Gastroesophageal sphincter (tissue), 4 donors: ENCODE measurements at regions not wholly inside any gene's neighbourhood (a gene's known extent, or its start where the extent isn't known, plus 50 kb on each side); places are given as distances from the start of the nearest gene placed in this dataset.

Experiments
- ATAC-seq: fragments of 150-250 bp; one replicate; pipeline ENCODE4 v1.9.1; 2016; ENCODE audit warnings: mild to moderate bottlenecking, moderate library complexity
- H3K27ac ChIP-seq, 4 donors: fragments of 200-600 bp; sonication (generic) in 3 of 4; 1 replicate in 3 of 4; 2 replicates in 1 of 4; pipeline ENCODE4 v1.5.1; 2016 to 2019
- H3K27me3 ChIP-seq: fragments of 200-600 bp; sonication (generic); one replicate; pipeline ENCODE4 v1.5.1; 2019
- H3K36me3 ChIP-seq, 2 donors: fragments of 200-600 bp; sonication (generic); one replicate each; pipeline ENCODE4 v1.5.1; 2019; ENCODE audit warnings: control low read depth in 1 of 2
- H3K4me1 ChIP-seq, 3 donors: fragments of 200-600 bp; sonication (generic); 1 replicate in 2 of 3; 2 replicates in 1 of 3; pipeline ENCODE4 v1.5.1; 2016 to 2019; ENCODE audit warnings: control low read depth in 2 of 3
- H3K4me3 ChIP-seq, 2 donors: fragments of 200-600 bp; sonication (generic); one replicate each; pipeline ENCODE4 v1.5.1; 2019; ENCODE audit warnings: mild to moderate bottlenecking in 1 of 2, moderate library complexity in 1 of 2
- H3K9me3 ChIP-seq, 3 donors: fragments of 200-600 bp; sonication (generic); one replicate each; pipeline ENCODE4 v1.5.1; 2017 to 2019; ENCODE audit warnings: control low read depth in 2 of 3
- CTCF ChIP-seq, 4 experiments: fragments of 200-600 bp in 2 of 4; fragments of 450-650 bp in 2 of 4; sonication (generic) in 1 of 4; IDR thresholded peaks; one replicate each; pipeline ENCODE4 v1.5.1; 2017 to 2019; ENCODE audit warnings: antibody characterized with exemption in 4 of 4, mild to moderate bottlenecking in 2 of 4, moderate library complexity in 2 of 4
- EP300 ChIP-seq: sonication (generic); formaldehyde crosslinking; IDR thresholded peaks from one replicate; pipeline ENCODE4 v1.6.1; 2017; ENCODE audit warnings: antibody characterized with exemption, mild to moderate bottlenecking
- POLR2A ChIP-seq, 2 donors: fragments of 450-650 bp; IDR thresholded peaks; one replicate each; pipeline ENCODE4 v1.6.1; 2017; ENCODE audit warnings: antibody characterized with exemption in 2 of 2, mild to moderate bottlenecking in 2 of 2, moderate library complexity in 1 of 2
- POLR2AphosphoS5 ChIP-seq: sonication (generic); formaldehyde crosslinking; IDR thresholded peaks from one replicate; pipeline ENCODE4 v1.6.1; 2017; ENCODE audit warnings: antibody characterized with exemption
- WGBS, 2 donors: methylation state at CpG; one replicate each; pipeline ENCODE4 v1.1.5; 2018; ENCODE audit warnings: low coverage in 1 of 2; 5-methylcytosine and 5-hydroxymethylcytosine counted together

- Histone ChIP-seq H3K9me3 (peaks cover 0 to 11% (median 0%) of the 10 kb centered on the region in 3 donors), H3K4me1 (no peaks in the 10 kb centered on the region), H3K27ac (no peak overlapping the region), H3K36me3 (no peaks in the 10 kb centered on the region), H3K4me3 (no peak overlapping the region), H3K27me3 (no peaks in the 10 kb centered on the region)
- ATAC-seq, result no peak
- WGBS, 2 donors, result 63 to 65% methylated on average over 5 to 8 of the region's 8 CpGs
- no peak for TF ChIP-seq POLR2AphosphoS5
Measured at GRCh38 chr1:185585770-185586169, 148.4 kb upstream of the HMCN1 start.

- Histone ChIP-seq H3K4me1 (no peaks in the 10 kb centered on the region), H3K4me3 (no peak overlapping the region), H3K9me3 (peaks cover 0 to 39% (median 0%) of the 10 kb centered on the region in 3 donors), H3K36me3 (no peaks in the 10 kb centered on the region), H3K27ac (no peak overlapping the region), H3K27me3 (no peaks in the 10 kb centered on the region)
- TF ChIP-seq EP300 (no peak), CTCF (IDR thresholded peaks at IDR 0.05) (no peak), POLR2AphosphoS5 (no peak), POLR2A (IDR thresholded peaks at IDR 0.05) (no peak)
- 83 to 93% methylated on average over 4 of the region's 4 CpGs for WGBS, 2 donors
- ATAC-seq, result no peak
Measured at GRCh38 chr1:185581961-185582725, 152.0 kb upstream of the HMCN1 start.

- TF ChIP-seq POLR2AphosphoS5 (no peak), CTCF (IDR thresholded peaks at IDR 0.05) (no peak), POLR2A (IDR thresholded peaks at IDR 0.05) (no peak), EP300 (no peak)
- WGBS, 2 donors, result 83 to 100% methylated on average over 1 of the region's 2 CpGs
- Histone ChIP-seq H3K9me3 (peaks cover 0 to 39% (median 0%) of the 10 kb centered on the region in 3 donors), H3K27me3 (no peaks in the 10 kb centered on the region), H3K27ac (no peak overlapping the region), H3K4me3 (no peak overlapping the region), H3K36me3 (no peaks in the 10 kb centered on the region), H3K4me1 (no peaks in the 10 kb centered on the region)
- no peak for ATAC-seq
Measured at GRCh38 chr1:185581020-185581419, 153.2 kb upstream of the HMCN1 start.

- Histone ChIP-seq H3K9me3 (peaks cover 0 to 34% (median 0%) of the 10 kb centered on the region in 3 donors), H3K4me3 (no peak overlapping the region), H3K27me3 (no peaks in the 10 kb centered on the region), H3K36me3 (no peaks in the 10 kb centered on the region), H3K27ac (no peak overlapping the region), H3K4me1 (no peaks in the 10 kb centered on the region)
- no peak for ATAC-seq
- TF ChIP-seq EP300 (no peak), CTCF (IDR thresholded peaks at IDR 0.05) (no peak), POLR2A (IDR thresholded peaks at IDR 0.05) (no peak), POLR2AphosphoS5 (no peak)
- 83 to 90% methylated on average over 3 of the region's 3 CpGs for WGBS, 2 donors
Measured at GRCh38 chr1:185578293-185578692, 155.9 kb upstream of the HMCN1 start.

- Histone ChIP-seq H3K4me3 (no peak overlapping the region), H3K4me1 (no peaks in the 10 kb centered on the region), H3K27ac (no peak overlapping the region), H3K36me3 (no peaks in the 10 kb centered on the region), H3K9me3 (peaks cover 0 to 14% (median 0%) of the 10 kb centered on the region in 3 donors), H3K27me3 (no peaks in the 10 kb centered on the region)
- TF ChIP-seq POLR2A (IDR thresholded peaks at IDR 0.05), result no peak
- TF ChIP-seq POLR2AphosphoS5, result no peak
- TF ChIP-seq CTCF (IDR thresholded peaks at IDR 0.05), result no peak
- no peak for TF ChIP-seq EP300
- WGBS, 2 donors, result 93 to 100% methylated on average over 1 to 4 of the region's 4 CpGs
- ATAC-seq, result no peak
Measured at GRCh38 chr1:185574139-185574875, 159.9 kb upstream of the HMCN1 start.
